Dedifferentiated amniotic fluid mesenchymal stem cell (primary cell): ENCODE measurements at regions not wholly inside any gene's neighbourhood (a gene's known extent, or its start where the extent isn't known, plus 50 kb on each side); places are given as distances from the start of the nearest gene placed in this dataset.

Experiments
- DNase-seq: peaks from one replicate; pipeline ENCODE4 v3.0.0-alpha.2; 2016; ENCODE audit errors: extremely low spot score

- no peak for DNase-seq
These were observed 299.3 kb downstream of the ANXA1 start for GRCh38 chr9:73451003-73451402.

- DNase-seq = no peak
These were observed 308.2 kb downstream of the ANXA1 start for GRCh38 chr9:73459817-73460216.

GRCh38 chr9:73468716-73469115, 317.1 kb downstream of the ANXA1 start:
- no peak for DNase-seq

GRCh38 chr9:73470766-73471165, 319.1 kb downstream of the ANXA1 start:
- no peak for DNase-seq

GRCh38 chr9:73474002-73474600, 322.4 kb downstream of the ANXA1 start:
- DNase-seq = no peak

- no peak for DNase-seq
These were observed 323.0 kb downstream of the ANXA1 start for GRCh38 chr9:73474625-73475024.

- DNase-seq = no peak
These were observed 343.2 kb downstream of the ANXA1 start for GRCh38 chr9:73494894-73495293.

- DNase-seq = no peak
These were observed 346.1 kb downstream of the ANXA1 start for GRCh38 chr9:73497796-73498195.

GRCh38 chr9:73515216-73515615, 363.6 kb downstream of the ANXA1 start:
- no peak for DNase-seq

- DNase-seq = no peak
These were observed 371.7 kb downstream of the ANXA1 start for GRCh38 chr9:73523391-73523790.

GRCh38 chr9:73525350-73525749, 373.7 kb downstream of the ANXA1 start:
- DNase-seq = no peak

GRCh38 chr9:73527521-73527920, 375.9 kb downstream of the ANXA1 start:
- DNase-seq = no peak

GRCh38 chr9:73528926-73529325, 377.3 kb downstream of the ANXA1 start:
- no peak for DNase-seq

- DNase-seq = no peak
These were observed 378.0 kb downstream of the ANXA1 start for GRCh38 chr9:73529666-73530065.

GRCh38 chr9:73531051-73531532, 379.4 kb downstream of the ANXA1 start:
- DNase-seq = no peak

- no peak for DNase-seq
These were observed 380.0 kb downstream of the ANXA1 start for GRCh38 chr9:73531658-73532057.

- DNase-seq = no peak
These were observed 381.3 kb downstream of the ANXA1 start for GRCh38 chr9:73532985-73533384.

- DNase-seq = no peak
These were observed 384.7 kb downstream of the ANXA1 start for GRCh38 chr9:73536403-73536802.

GRCh38 chr9:73537561-73537960, 385.9 kb downstream of the ANXA1 start:
- DNase-seq = no peak

- DNase-seq = no peak
These were observed 388.3 kb downstream of the ANXA1 start for GRCh38 chr9:73539881-73540390.

GRCh38 chr9:73541923-73542322, 390.3 kb downstream of the ANXA1 start:
- DNase-seq = no peak

GRCh38 chr9:73543727-73544126, 392.1 kb downstream of the ANXA1 start:
- DNase-seq = no peak

- no peak for DNase-seq
These were observed 396.5 kb downstream of the ANXA1 start for GRCh38 chr9:73548201-73548600.

- DNase-seq = no peak
These were observed 398.3 kb downstream of the ANXA1 start for GRCh38 chr9:73549991-73550390.
